NCI-H146 (cell line): ENCODE measurements at regions not wholly inside any gene's neighbourhood (a gene's known extent, or its start where the extent isn't known, plus 50 kb on each side); places are given as distances from the start of the nearest gene placed in this dataset.
"Not testable (repeated sequence)": the region's sequence is repeated elsewhere in the genome, so short reads cannot be mapped to it uniquely, and the experiment has no call there.

Experiments
- DNase-seq: peaks from one replicate; lab custom pipeline; 2025; lab: John Stamatoyannopoulos, UW

DNA sequence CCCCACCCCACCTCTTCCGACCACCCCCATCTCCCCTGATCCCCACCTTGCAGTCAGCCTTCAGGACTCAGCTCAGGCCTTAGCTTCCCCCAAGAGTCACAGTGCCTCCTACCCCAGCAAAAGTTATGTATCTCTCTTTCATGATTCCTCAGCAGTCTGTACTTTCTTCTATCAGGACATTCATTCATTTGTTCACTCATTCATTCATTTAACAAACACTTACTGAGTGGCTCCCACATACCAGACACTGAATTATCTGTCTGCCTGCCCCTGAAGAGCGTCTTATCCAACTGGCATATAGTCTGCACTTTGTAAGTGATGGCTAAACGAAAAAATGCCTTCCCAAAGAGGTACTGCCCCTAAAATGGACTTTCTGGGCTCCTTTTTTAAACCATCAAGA, 114.4 kb upstream of the SLC35F3 start:
- no peak for DNase-seq

GRCh38 chr1:233790662-233791371, 113.7 kb upstream of the SLC35F3 start:
- DNase-seq, result peak; percentile 36

DNA sequence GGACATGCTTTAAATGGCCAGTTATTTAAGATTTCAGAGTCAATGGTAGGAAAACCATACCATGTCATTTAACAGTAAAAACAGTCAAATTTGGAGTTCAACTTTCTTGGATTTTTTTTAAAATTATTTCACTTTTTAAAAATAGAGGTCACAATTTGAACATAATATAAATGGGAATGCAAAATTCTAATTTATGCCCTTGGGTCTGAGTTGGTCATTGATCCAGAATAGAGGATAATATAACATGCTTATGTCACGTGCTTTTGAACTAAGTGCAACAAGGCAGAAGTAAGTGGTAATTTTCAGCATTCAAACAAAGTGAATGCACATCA, 113.1 kb upstream of the SLC35F3 start:
- DNase-seq, result no peak

GRCh38 chr1:233791721-233792120, 112.8 kb upstream of the SLC35F3 start:
- no peak for DNase-seq

GRCh38 chr1:233794863-233795262, 109.6 kb upstream of the SLC35F3 start:
- DNase-seq, result no peak

DNA sequence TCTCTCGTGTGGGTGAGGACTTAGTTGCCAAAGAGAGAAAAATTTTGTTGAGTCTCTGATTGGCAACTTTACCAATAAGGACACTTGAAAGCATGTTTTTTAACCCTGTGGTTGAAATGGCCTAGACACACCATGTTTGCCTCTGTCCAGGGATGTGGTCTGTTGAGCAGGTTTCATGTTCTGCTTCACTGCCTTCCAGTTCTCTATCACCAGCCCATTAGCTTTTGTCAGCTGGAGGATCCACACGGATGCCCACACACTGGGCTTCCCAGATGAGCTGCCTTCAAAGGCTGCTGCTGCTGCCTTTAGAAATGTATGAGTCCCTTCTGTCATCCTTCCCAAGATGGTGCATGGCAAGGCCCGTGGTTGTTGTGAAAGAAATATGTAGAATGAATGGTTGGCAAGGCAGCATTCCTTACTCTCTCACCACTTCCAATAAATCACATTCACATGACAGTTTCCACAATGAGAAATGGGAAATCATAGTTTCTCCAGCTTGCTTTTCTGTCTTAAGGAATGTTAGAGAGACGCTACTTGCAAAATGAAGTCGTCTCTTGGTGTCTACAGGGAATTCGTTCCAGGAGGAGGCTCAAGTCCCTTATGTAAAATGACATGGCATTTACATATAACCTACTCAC, 108.2 kb upstream of the SLC35F3 start:
- no peak for DNase-seq

DNA sequence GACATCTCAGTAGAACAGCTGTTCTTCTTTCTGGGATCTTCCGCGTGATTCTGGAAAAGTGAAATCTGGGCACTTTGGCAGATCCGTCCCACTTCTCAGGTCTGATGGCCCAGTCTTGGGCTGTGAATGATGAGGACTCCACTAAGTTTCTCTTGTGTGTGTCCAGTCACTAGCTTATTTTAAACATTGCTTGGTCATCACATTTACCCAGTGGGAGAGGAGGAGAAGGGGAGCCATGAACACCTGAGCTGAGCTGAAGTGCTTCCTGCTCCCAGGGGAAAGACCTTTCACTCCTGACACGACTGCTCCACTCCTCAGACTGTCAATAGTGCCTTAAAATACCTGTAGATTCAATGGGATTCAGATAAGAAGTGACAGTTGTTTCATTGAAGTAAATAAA, 101.9 kb upstream of the SLC35F3 start:
- no peak for DNase-seq

DNA sequence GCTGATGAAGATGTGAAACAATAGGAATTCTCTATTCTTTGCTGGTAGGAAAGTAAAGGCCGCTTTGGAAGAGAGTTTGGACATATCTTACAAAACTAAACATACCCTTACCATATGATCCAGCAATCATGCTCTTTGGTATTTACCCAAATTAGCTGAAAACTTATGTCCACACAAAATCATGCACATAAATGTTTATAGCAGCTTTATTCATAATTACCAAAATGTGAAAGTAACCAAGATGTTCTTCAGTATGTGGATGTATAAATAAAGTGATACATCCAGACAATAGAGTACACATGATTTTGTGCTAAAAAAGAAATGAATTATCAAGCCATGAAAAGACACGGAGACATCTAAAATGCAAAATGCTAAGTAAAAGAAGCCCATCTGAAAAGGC, 98.7 kb upstream of the SLC35F3 start:
- DNase-seq, result no peak

GRCh38 chr1:233815357-233815756, 89.1 kb upstream of the SLC35F3 start:
- DNase-seq, result no peak

- no peak for DNase-seq
Measured at GRCh38 chr1:233815865-233816264, 88.6 kb upstream of the SLC35F3 start.

GRCh38 chr1:233816348-233816747, 88.1 kb upstream of the SLC35F3 start:
- DNase-seq, result no peak

- DNase-seq, result no peak
Measured at GRCh38 chr1:233819042-233819441, 85.4 kb upstream of the SLC35F3 start.

DNA sequence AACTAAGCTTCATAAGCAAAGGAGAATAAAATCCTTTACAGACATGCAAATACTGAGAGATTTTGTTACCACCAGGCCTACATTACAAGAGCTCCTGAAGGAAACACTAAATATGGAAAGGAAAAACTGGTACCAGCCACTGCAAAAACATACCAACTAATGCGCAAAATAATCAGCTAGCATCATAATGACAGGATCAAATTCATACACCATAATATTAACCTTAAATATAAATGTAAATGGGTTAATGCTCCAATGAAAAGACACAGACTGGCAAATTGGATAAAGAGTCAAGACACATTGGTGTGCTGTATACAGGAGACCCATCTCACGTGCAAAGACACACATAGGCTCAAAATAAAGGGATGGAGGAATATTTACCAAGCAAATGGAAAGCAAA, 80.3 kb upstream of the SLC35F3 start:
- DNase-seq, result not testable (repeated sequence)

- DNase-seq, result not testable (repeated sequence)
Measured at GRCh38 chr1:233827937-233828336, 76.5 kb upstream of the SLC35F3 start.

- DNase-seq, result no peak
Measured at GRCh38 chr1:233828480-233828879, 76.0 kb upstream of the SLC35F3 start.

DNA sequence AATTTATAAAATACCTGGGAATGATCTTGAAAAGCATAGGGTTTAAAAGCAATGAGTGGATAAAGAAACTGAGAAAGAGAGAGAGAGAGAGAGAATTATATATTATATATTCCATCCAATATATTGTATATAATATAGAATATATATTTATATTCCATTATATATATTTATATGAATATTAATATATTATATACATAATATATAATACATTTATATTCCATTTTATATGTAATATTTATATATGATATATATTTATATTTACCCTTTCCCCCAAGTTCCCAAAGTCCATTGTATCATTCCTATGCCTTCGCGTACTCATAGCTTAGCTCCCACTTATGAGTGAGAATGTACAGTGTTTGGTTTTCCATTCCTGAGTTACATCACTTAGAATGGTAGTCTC, 69.9 kb upstream of the SLC35F3 start:
- DNase-seq, result no peak

DNA sequence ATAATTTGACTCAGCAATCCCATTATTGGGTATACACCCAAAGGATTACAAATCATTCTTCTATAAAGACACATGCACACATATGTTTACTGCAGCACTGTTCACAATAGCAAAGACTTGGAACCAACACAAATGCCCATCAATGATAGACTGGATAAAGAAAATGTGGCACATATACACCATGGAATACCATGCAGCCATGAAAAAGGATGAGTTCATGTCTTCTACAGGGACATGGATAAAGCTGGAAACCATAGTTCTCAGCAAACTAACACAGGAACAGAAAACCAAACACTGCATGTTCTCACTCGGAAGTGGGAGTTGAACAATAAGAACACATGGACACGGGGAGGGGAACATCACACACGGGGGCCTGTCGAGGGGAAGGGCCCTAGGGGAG, 66.3 kb upstream of the SLC35F3 start:
- DNase-seq, result not testable (repeated sequence)

DNA sequence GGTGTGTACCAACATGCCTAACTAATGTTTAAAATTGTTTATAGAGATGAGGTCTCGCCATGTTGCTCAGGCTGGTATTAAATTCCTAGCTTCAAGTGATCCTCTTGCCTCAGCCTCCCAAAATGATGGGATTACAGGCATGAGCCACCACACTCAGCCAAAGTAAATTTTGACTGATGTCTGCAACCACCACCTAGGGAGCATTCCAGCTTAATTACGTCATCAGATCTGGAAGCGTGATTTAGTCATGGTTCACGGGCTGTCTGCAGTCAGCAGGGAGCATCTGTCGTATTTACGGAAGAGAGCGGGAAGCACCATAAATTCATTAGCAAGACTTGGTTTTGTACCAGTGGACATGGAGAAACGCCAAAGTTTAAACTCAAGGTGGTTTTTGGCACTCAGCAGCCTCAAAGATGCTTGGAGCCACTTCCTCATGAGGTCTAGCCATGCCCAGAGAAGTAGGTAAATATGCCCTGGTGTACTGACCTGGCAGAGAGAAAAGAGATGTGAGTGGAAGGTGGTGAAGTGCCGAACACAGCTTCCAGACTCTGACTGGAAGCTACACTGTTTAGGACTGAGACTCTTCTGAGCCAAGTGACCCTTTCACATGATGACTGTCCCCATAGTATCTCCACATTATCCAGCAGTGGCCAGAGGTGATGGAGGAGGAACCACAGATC, 60.8 kb upstream of the SLC35F3 start:
- no peak for DNase-seq

DNA sequence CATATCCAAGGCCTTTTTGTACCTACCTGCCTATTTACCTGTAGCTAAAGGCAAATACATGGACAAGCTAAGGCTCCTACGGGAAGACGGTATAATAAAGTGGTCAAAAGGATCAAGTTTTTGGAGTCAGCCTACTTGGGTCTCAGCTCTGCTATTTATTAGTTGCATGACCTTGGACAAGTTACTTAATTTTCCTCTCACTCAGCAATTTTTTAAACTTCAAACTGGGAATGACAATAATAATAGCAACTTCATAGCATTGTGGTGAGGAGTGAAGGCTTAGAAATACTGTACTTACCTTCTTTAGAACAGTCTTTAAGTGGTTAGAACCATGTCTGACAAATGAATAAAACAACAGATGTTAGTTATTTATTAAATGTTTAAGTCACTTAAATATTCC, 60.2 kb upstream of the SLC35F3 start:
- DNase-seq, result no peak

DNA sequence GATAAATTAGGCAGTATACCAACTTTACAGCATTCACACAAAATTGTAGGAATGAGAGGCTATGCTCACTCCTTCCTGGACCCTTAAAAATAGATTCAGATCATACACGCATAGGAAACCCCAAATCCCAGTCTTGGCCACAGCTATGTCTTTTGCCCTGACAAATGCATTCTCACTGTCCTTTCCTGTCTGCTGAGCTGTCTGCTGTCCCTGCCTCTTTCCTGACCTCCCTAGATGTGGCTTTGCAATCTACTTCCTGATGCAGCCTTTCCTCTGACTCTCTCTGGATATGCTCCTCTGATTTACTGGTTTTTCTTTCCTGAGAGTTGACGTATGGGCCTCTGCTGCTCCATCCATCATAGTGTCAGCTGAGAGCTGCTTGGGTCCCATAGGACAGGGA, 59.8 kb upstream of the SLC35F3 start:
- no peak for DNase-seq
